GM21367 (cell line): ENCODE measurements at regions not wholly inside any gene's neighbourhood (a gene's known extent, or its start where the extent isn't known, plus 50 kb on each side); places are given as distances from the start of the nearest gene placed in this dataset.

Source experiments
- ATAC-seq: cut with Tn5 transposase; IDR thresholded peaks from one replicate; pipeline ENCODE4 v1.9.1; 2021; ENCODE audit not compliant: unreplicated experiment

DNA sequence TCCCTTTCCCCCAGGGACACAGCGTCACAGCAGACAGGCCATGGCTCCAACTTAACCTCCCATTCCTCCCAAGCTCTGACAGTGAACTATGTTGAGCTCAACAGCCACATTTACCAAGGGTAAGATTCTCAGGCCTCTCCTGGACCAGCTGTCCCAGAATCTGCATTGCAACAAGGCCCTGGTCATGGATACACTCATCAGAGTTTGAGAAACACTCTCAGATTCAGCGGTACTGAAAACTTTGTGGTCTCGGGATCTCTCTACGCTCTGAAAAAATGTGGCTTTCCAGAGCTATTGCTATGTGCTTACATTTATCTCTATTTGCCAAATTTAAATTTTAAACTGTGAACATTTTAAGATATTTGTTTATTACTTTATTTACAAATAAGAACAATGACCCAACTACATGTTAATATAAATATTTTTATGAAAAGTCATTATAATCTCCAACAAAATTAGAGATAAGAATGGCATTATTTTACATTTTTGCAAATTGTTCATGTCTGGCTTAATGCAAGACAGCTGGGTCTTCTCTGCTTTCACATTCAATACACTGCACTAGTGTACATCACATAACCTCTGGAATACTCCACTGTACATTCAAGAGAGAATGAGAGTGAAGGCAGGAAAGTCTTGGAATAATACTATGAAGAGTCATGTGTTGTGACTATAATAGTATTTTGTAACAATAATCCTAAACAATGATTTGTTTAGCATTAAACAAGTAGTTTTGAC lies 190.9 kb upstream of the PITRM1 start:
- ATAC-seq = no peak

DNA sequence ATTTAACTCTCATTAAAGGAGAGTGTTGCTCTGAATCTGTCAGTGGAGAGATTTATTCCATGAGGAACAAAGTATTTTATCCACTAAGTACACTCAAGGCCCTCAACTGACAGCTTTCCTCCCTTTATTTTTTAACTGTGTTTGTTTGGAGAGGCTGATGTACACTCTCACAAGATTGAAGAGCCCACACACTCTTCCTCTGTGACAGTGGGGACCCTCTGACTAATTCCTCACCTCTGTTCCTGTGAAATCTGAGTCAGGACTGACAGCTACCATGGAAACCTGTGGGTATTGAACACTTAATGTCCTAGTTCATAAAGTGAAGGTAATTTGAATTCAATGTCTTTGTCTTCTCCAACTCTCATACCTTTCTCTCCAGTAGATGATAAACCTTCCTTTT lies 189.8 kb upstream of the PITRM1 start:
- ATAC-seq = no peak

DNA sequence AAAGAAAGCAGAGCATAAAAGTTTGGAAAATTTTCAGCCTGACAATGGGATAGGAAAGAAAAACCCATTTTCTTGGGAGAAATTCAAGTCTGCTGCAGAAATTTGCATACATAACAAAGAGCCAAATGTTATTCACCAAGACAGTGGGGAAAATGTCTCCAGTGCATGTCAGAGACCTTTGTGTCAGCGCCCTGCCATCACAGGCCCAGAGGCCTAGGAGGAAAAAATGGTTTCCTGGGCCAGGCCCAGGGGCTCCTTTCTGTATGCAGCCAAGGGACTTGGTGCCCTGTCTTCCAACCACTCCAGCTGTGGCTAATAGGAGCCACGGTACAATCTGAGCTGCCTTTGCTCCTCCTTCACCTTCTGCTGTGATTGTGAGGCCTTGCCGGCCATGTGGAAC lies 189.1 kb upstream of the PITRM1 start:
- ATAC-seq = no peak

DNA sequence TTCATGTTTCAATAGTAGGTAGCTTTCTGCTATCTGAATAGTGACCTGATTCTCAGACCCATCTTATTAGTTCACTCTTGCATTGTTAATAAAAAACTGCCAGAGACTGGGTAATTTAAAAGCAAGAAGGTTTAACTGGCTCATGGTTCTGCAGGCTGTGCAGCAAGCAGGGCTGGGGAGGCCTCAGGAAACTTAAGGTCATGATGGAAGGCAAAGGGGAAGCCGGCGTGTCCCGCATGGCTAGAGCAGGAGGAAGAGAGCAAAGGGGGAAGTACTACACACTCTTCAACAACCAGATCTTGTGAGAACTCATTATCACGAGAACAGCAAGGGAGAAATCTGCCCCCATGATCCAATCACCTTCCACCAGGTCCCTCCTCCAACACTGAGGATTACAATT lies 185.2 kb upstream of the PITRM1 start:
- ATAC-seq = no peak

DNA sequence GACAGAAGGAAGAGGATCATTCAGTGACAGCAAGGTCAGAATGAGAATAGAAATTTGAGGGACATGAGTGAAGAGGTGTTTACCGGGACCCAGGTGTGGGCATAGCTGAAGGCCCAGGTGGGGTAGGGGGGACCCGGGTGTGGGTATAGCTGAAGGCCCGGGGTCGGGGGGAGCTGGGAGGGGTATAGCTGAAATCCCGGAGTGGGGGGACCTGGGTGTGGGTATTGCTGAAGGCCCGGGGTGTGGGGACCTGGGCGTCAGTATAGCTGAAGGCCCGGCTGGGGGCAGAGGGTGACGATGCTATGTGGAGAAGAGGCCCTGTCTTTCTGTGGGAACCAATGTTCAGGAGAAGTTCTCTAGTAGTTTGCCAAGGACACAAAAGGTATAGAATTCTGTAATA lies 183.0 kb upstream of the PITRM1 start:
- ATAC-seq = no peak

DNA sequence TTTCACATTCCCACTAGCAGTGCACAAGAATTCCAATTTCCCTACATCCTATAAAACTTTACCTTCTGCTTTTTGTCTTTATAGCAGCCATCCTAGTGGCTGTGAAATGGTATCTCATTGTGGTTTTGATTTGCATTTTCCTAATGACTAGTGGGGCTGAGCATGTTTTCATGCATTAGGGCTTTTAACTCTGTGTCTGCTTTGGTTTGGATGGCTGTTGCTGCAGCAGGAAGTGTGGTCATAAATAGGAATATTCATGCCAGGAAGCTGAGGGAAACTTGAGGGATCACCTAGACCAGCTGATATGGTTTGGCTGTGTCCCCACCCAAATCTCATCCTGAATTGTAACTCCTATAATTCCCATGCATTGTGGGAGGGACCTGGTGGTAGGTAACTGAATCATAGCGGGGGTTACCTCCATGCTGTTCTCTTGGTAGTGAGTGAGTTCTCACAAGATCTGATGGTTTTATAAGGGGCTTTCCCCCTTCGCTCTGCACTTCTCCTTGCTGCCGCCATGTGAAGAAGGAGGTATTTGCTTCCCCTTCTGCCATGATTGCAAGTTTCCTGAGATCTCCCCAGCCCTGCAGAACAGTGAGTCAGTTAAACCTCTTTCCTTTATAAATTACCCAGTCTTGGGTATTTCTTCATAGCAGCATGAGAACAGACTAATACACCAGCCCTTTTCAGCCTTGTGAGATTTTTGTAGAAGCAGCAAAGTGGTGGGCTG lies 181.8 kb upstream of the PITRM1 start:
- ATAC-seq = no peak

DNA sequence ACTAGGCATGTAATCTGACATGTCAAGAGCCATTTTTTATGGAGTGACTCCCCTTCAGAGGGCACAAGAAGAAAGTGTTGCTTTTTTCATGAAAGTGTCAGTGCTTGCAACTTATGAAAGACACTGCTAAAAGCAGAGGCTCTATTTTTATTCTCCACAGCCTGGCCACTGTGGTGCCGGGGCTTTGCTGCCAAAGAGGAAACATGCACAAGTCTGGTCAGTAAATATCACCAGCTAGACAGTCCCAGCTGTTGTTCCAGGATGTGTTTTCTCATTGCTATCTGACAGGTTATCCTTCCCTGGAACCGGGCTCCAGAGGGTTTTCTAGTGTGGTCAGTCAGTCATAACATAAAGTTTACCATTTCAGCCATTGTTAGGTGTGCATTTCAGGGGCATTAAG lies 180.7 kb upstream of the PITRM1 start:
- ATAC-seq = no peak

DNA sequence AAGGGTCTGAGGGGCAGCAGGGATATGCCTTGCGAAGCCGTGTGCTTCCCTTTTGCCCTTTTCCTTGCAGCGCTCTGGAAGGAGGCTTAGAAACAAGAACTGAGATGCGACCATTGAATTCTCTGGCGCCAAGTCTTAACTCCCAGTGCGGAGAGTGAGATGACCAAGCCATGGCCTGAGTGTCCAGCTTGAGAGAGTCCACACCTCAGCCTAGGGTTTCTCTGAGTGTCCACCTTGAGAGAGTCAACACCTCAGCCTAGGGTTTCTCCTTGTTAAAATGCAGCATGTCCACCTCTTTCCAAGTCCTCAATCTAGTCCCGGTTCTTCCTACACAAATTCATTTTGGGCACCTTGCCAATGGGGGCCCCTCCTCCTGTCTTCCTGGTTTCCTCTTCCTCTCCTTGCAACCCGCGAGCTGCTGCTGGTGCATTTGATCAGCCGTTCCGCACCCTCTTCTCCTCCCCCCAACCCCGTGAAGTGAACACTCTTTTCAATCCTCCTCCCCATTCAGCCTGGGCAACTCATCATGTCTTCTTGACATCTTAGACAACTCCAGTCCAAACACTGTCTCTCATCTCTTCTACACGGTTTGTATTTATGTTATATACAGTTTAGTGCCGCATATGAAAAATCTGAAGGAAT lies 178.2 kb upstream of the PITRM1 start:
- no peak for ATAC-seq

DNA sequence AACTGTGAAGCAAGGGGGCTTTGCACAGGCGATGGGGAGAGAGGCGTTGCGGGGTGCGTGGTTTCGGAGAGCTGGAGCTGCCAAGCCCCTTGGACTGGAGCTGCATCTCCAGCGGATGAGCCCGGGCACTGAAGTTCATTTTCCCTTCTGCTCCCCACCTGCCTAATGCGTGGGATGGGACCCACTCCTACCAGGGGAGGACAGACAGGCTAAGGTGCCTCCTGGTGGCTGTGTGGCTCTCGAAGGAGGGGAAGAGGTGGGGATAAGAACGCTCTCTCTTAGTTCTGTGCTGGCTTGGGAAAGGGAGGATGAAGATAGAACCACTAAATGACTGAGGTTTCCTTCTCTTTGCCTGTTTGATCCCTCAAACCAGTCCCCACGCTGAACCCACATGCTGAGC lies 177.6 kb upstream of the PITRM1 start:
- no peak for ATAC-seq

DNA sequence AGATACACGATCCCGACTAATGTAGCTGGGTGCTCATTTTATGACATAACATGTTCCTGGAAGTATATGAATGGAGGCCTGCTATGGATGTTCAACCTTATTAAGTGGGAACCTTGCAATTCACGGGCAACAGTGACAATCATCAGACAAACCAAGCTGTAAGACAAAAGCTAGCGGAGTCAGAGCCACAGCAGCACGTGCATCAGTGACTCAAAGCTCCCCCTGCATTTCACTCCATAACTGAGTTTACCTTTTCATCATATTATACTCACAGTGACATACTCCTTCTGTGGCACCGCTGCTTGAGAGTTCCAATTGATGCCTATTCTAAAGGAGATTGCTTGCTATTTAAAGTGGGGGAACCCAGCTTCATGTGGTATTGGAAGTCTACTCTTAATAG lies 176.0 kb upstream of the PITRM1 start:
- ATAC-seq = no peak

DNA sequence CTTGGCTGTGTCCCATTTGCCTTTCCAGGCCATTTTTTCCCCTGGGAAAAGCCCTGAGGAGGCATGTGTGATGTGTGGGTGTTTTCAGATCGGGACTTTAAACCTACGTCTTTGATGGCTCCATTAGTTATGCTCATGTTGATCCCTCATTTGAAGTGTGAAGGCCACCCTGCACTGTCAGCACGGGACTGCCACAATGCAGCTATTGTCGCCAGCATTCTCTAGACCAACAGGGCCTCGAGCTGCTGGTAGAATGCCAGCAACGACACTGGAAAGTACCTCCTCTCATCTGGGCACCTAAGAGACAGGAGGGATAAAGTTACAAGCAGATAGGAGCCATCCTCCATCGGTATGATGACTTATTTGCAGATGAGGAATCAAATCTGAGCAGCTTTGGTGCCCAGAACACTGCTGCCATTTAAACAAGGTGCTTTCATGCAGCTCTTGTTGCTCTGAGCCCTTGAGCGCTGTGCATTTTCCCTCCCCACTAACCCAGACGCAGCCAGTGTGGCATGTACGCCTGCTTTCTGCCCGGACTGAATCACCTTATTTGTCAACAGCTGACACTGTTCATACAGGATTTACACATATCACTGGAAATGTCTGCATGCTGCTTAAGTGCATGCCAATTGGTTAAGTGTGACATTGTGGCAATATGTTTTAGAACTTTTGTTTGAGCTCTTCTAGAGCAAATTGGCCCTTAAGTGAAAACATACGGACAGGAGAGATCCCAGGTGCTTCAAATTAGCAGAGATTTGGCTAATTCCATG lies 175.0 kb upstream of the PITRM1 start:
- no peak for ATAC-seq

DNA sequence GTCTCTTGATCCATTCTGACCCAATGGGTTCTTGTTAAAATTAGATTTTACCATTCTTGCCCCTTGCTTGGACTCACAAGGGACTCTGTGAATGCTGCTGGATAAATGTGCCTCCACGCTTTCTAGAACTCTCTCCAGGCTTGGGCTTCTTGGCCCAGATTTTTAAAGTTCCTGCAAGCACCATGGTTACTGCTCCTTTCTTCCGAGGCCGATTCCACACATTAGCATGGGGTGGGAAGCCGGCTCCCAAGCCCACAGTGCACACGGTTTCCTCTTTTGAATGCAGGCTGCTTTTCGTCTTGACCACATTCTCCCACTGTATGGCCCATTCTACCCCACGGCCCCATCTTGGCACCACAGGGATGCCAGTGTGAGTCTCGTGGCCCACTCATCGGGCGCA lies 174.3 kb upstream of the PITRM1 start:
- ATAC-seq = no peak

DNA sequence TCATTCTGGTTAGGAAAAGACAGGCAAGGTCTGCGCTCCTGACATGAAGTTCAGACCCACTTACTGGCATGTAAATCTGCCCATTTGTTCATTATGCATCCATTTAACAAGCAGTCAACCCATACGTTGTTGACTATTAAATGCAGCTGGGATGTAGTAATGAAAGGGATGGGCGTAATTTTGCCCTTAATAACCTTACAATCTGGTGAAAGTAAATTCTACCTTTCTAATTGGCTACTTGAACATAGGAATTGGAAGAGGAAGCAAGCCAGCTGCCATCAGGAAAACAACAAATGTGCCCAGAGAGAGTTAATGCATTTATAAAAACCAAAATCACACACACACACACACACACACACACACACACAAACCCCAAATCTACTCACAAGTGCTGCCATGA lies 170.2 kb upstream of the PITRM1 start:
- no peak for ATAC-seq

DNA sequence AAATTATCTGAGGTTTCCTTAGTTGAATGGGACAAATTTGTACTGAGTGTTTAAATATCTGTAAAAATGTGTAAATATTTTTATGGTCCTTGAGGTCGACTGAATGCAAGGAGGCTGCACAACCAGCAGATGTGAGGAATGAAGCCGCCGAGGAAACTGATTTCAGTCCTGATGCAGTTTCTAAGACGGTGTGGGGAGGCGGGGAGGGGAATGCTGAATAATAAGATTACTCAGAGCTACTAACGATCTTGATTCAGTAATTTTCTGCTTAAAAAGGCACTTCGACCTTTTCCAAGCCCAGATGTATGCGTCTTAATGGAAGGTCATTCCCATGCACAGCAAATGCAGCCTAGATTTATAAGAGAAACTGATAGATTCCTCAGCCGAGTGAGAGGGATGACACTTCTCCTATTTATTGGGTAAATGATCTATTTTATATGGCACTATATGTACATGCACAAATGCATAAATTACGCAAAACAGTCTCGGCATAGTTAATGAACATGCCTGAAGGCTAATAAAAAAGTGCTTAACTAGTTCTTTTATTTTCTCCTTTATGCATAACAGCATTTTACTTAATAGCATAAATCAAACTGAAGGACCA lies 167.6 kb upstream of the PITRM1 start:
- ATAC-seq = no peak

DNA sequence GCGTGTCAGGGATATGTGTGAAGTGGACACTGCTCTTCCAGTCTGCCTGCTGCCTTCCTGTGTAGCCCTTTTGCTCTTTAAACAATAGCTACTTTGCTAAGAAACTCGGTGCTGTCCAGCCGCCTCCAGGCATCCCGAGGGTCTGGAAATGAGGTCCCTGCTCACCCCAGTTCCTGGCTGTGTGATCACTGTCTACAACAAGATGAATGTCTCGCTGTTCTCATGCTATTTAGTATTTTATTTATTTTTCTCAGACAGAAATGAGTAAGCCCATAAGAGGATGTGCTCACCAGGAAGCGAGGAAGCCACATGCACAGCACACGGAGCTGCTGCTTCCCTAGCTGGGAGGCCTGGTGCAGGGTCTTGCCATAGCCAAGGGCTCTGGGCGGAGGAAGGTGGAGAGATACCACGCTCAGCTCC lies 167.0 kb upstream of the PITRM1 start:
- ATAC-seq = no peak

DNA sequence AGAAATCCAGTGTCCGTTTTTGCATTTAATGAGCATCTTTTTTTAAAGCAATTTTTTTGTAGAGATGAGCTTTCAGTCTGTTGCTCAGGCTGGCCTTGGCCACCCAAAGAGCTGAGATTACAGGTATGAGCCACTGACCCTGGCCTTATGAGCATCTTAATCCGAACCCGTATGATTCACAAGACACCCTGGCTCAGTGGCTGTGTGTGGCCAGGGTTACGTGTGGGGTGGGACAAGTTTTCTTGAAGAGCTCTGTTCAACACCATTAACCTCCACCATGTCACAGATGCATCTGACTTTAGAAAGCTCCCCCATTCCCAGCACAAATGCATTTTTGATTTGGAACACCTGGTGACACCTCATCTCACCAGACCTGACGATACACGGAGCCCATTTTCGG lies 166.5 kb upstream of the PITRM1 start:
- ATAC-seq = no peak

DNA sequence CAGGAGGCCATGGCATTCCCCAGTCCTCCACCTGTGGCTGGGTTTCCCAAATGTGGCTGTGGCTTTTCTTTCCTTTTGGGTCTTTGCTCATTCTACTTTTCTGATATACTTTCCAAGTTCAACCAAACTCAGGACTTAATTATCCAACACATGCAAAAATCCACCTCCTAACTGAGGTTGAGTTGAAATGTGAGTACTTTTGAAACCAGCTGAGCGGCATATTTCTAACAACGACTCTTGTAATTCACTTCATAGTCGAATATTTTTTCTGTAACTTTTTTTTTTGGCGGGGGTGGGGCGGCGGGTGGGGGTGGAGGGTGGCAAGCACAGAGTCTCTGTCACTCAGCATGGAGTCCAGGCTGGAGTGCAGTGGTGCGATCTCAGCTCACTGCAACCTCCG lies 165.2 kb upstream of the PITRM1 start:
- ATAC-seq = no peak

DNA sequence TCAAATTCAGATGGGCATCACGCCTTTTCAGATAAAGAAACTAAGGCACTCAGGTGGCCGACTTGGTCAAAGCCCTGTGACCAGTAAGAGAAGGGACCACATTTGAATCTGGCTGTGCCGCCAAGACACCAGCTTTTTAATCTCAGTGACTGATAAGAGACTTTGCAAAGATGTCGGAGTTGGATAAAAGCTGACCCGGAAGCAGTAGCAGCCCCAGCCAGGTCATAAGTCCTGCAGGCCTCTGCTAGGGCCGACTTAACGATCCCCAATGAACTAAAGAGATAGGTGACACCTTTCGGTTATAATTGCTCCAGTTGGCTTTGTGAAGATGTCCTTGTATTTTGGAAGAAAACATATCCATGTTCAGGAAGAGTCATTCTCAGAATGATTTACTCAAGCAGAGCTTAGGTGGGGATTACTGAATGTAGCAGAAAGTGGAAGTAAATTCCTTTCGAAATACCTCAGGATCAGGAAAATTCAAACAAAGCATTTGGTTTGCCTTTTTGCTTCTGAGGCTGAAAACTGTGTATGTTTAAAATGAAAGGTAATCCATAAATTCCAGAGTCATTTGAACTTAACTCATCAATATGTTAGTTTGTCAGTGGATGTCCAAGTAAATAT lies 164.2 kb upstream of the PITRM1 start:
- no peak for ATAC-seq

DNA sequence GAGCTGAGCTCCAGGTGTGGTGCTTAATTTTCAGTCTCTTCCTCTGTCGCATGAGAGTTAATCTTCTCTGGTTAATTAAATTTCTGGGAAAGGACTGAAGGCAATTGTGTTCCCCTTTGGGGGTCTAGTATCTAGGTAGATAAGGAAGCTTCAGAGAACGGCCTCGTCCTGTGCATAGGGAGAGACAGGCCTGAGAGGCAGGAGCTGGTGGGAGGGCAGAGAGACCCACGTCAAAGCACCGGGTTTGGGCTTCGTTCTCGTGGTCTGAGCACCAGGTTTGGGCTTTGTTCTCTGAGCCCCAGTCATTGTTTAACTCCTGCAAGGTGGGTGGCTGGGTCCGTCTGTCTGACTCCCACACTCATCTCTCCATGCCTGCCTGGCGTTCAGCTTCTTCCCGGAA lies 160.8 kb upstream of the PITRM1 start:
- ATAC-seq = no peak

DNA sequence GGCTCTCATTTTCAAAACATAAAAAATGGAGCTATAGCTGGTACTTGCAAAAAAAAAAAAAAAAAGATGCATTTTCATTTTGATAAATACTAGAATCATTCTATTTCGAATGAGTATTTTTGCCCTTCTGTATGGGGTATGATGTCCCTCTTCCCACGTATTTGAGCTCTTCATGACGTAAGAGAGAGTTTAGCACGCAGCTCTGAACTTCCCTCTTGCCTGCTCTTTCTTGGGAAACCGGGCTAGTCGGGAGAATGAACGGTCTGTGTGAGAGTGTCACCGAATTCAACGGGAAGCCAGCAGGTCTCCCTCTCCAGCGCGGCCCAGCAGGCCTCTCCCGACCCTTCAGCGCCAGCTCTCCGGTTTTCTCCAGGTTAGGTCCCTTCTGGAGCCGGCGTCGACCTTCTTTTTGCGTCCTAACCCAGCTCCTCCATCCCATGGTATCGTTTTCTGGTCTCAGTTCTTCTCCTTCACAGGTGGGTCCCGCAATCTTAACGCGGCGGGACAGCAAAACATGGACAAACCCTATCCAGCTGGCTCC lies 159.2 kb upstream of the PITRM1 start:
- ATAC-seq = no peak
